MG63 (cell line): ENCODE measurements at regions not wholly inside any gene's neighbourhood (a gene's known extent, or its start where the extent isn't known, plus 50 kb on each side); places are given as distances from the start of the nearest gene placed in this dataset.
A peak's percentile ranks its signal among the peaks of the same experiment; 100 is the strongest.
"Not testable (repeated sequence)": the region's sequence is repeated elsewhere in the genome, so short reads cannot be mapped to it uniquely, and the experiment has no call there.

ENCODE experiments used
- DNase-seq: peaks from one replicate; pipeline ENCODE4 v3.0.0-alpha.2; 2020
- H3K27me3 ChIP-seq: fragments of 250-450 bp; sonication (Bioruptor Pico); 2 replicates; pipeline ENCODE4 v1.5.1; 2020; ENCODE audit warnings: mild to moderate bottlenecking, moderate library complexity
- H3K36me3 ChIP-seq: fragments of 250-450 bp; sonication (Bioruptor Pico); 2 replicates; pipeline ENCODE4 v1.5.1; 2020; ENCODE audit warnings: mild to moderate bottlenecking, moderate library complexity
- H3K4me3 ChIP-seq: fragments of 250-450 bp; sonication (Bioruptor Pico); 2 replicates; pipeline ENCODE4 v1.5.1; 2020; ENCODE audit warnings: mild to moderate bottlenecking, moderate library complexity
- H3K9me3 ChIP-seq: fragments of 250-450 bp; sonication (Bioruptor Pico); 2 replicates; pipeline ENCODE4 v1.5.1; 2020; ENCODE audit warnings: mild to moderate bottlenecking, moderate library complexity

- H3K27me3 ChIP-seq, H3K4me3 ChIP-seq, DNase-seq, H3K36me3 ChIP-seq, H3K9me3 ChIP-seq: not testable (repeated sequence)
Measured at GRCh38 chr1:149157409-149157808, 54.1 kb upstream of the NBPF9 start.

- not testable (repeated sequence) for H3K9me3 ChIP-seq, H3K36me3 ChIP-seq, H3K4me3 ChIP-seq, DNase-seq, H3K27me3 ChIP-seq
Measured at GRCh38 chr1:149158308-149158707, 55.0 kb upstream of the NBPF9 start.

- not testable (repeated sequence) for H3K4me3 ChIP-seq
Measured at GRCh38 chr1:149163063-149163444, 59.7 kb upstream of the NBPF9 start.

GRCh38 chr1:149174765-149175164, 71.4 kb upstream of the NBPF9 start:
- H3K27me3 ChIP-seq, DNase-seq, H3K4me3 ChIP-seq: not testable (repeated sequence)

More at GRCh38 chr1:149163063-149163444, 59.7 kb upstream of the NBPF9 start:
- H3K27me3 ChIP-seq, DNase-seq, H3K36me3 ChIP-seq, H3K9me3 ChIP-seq: not testable (repeated sequence)

GRCh38 chr1:149175812-149176211, 72.5 kb upstream of the NBPF9 start:
- not testable (repeated sequence) for H3K27me3 ChIP-seq, H3K36me3 ChIP-seq, H3K9me3 ChIP-seq
- peak overlapping the region; percentile 62 for H3K4me3 ChIP-seq
- DNase-seq, result peak; percentile 46

More at GRCh38 chr1:149174765-149175164, 71.4 kb upstream of the NBPF9 start:
- not testable (repeated sequence) for H3K36me3 ChIP-seq, H3K9me3 ChIP-seq

GRCh38 chr1:149176453-149177316, 73.3 kb upstream of the NBPF9 start:
- DNase-seq, result peak; percentile 42
- not testable (repeated sequence) for H3K36me3 ChIP-seq, H3K27me3 ChIP-seq, H3K9me3 ChIP-seq
- peak overlapping the region; percentile 62 for H3K4me3 ChIP-seq

GRCh38 chr1:149190742-149191141, 87.4 kb upstream of the NBPF9 start:
- H3K4me3 ChIP-seq, H3K27me3 ChIP-seq, H3K36me3 ChIP-seq, H3K9me3 ChIP-seq, DNase-seq: not testable (repeated sequence)

- DNase-seq, H3K4me3 ChIP-seq, H3K36me3 ChIP-seq, H3K9me3 ChIP-seq, H3K27me3 ChIP-seq: not testable (repeated sequence)
Measured at GRCh38 chr1:149196651-149197050, 93.3 kb upstream of the NBPF9 start.

GRCh38 chr1:149200567-149200966, 97.2 kb upstream of the NBPF9 start:
- H3K36me3 ChIP-seq, H3K4me3 ChIP-seq, H3K9me3 ChIP-seq, DNase-seq, H3K27me3 ChIP-seq: not testable (repeated sequence)

GRCh38 chr1:149202283-149202682, 98.9 kb upstream of the NBPF9 start:
- not testable (repeated sequence) for H3K9me3 ChIP-seq, H3K4me3 ChIP-seq, H3K36me3 ChIP-seq, H3K27me3 ChIP-seq, DNase-seq

- H3K36me3 ChIP-seq, H3K9me3 ChIP-seq, H3K4me3 ChIP-seq, DNase-seq, H3K27me3 ChIP-seq: not testable (repeated sequence)
Measured at GRCh38 chr1:149204396-149204795, 101.0 kb upstream of the NBPF9 start.

- not testable (repeated sequence) for H3K36me3 ChIP-seq, DNase-seq, H3K9me3 ChIP-seq, H3K4me3 ChIP-seq, H3K27me3 ChIP-seq
Measured at GRCh38 chr1:149208836-149209235, 105.5 kb upstream of the NBPF9 start.

GRCh38 chr1:149211757-149212420, 108.5 kb upstream of the NBPF9 start:
- not testable (repeated sequence) for H3K9me3 ChIP-seq, H3K4me3 ChIP-seq, H3K27me3 ChIP-seq, H3K36me3 ChIP-seq, DNase-seq

GRCh38 chr1:149212946-149213345, 109.6 kb upstream of the NBPF9 start:
- not testable (repeated sequence) for H3K36me3 ChIP-seq, DNase-seq, H3K27me3 ChIP-seq, H3K4me3 ChIP-seq, H3K9me3 ChIP-seq

- not testable (repeated sequence) for H3K4me3 ChIP-seq, H3K36me3 ChIP-seq, H3K9me3 ChIP-seq, H3K27me3 ChIP-seq, DNase-seq
Measured at GRCh38 chr1:149213673-149214072, 110.3 kb upstream of the NBPF9 start.

- not testable (repeated sequence) for H3K27me3 ChIP-seq, DNase-seq, H3K36me3 ChIP-seq, H3K4me3 ChIP-seq, H3K9me3 ChIP-seq
Measured at GRCh38 chr1:149218080-149218988, 115.0 kb upstream of the NBPF9 start.

GRCh38 chr1:149219539-149219938, 116.2 kb upstream of the NBPF9 start:
- H3K27me3 ChIP-seq, DNase-seq, H3K36me3 ChIP-seq, H3K4me3 ChIP-seq, H3K9me3 ChIP-seq: not testable (repeated sequence)
